ENCODE measurements at regions not wholly inside any gene's neighbourhood (a gene's known extent, or its start where the extent isn't known, plus 50 kb on each side); places are given as distances from the start of the nearest gene placed in this dataset.

GRCh38 chr2:8609357-8609811 is 72.5 kb upstream of the ID2 start (continued):
- TF ChIP-seq ESRRB (CRISPR knock-in tag; IDR thresholded peaks at IDR 0.05; ENCODE audit: borderline replicate concordance) (no peak), TBL1XR1 (IDR thresholded peaks at IDR 0.05; ENCODE audit: low read length in 2 of 2) (no peak), XRCC4 (IDR thresholded peaks at IDR 0.05; ENCODE audit: extremely low read depth, insufficient read depth, insufficient read length) (no peak), NR1H2 (CRISPR knock-in tag; IDR thresholded peaks at IDR 0.05) (no peak), RBM34 (IDR thresholded peaks at IDR 0.05; ENCODE audit: borderline replicate concordance, insufficient read depth, low read length) (no peak), ZNF57 (CRISPR knock-in tag; IDR thresholded peaks at IDR 0.05) (no peak), NONO (IDR thresholded peaks at IDR 0.05; ENCODE audit: low read depth in 2 of 2, low read length in 1 of 2) (no peak), POLR2A (conservative IDR thresholded peaks at IDR 0.05) (no peak), ATF4 (CRISPR knock-in tag; IDR thresholded peaks at IDR 0.05) (0 out of 2 replicates have a peak, but pooled peaks have one; percentile 17), MCM2 (IDR thresholded peaks at IDR 0.05; ENCODE audit: low read depth) (no peak), ZNF507 (tag; conservative IDR thresholded peaks at IDR 0.05) (no peak), ZNF77 (CRISPR knock-in tag; IDR thresholded peaks at IDR 0.05) (no peak), CTCFL (IDR thresholded peaks at IDR 0.05; ENCODE audit: borderline replicate concordance, insufficient read depth, low read depth, low read length, poor library complexity, severe bottlenecking) (no peak), STAT6 (CRISPR knock-in tag; IDR thresholded peaks at IDR 0.05) (no peak), TCF3 (CRISPR knock-in tag; IDR thresholded peaks at IDR 0.05) (peak; percentile 40), RBM25 (IDR thresholded peaks at IDR 0.05; ENCODE audit: low read depth, low read length, severe bottlenecking) (no peak), L3MBTL2 (IDR thresholded peaks at IDR 0.05) (peak; percentile 17; the same call in 1 of the 2 replicates), BACH1 (tag; IDR thresholded peaks at IDR 0.05) (no peak), TCF7L2 (IDR thresholded peaks at IDR 0.05; ENCODE audit: low read depth, low read length) (no peak), ZNF174 (CRISPR knock-in tag; IDR thresholded peaks at IDR 0.05) (no peak), TFE3 (CRISPR knock-in tag; IDR thresholded peaks at IDR 0.05) (peak; percentile 13; the same call in 1 of the 2 replicates), TEAD1 (CRISPR knock-in tag; IDR thresholded peaks at IDR 0.05) (peak in 1 of 2 experiments; percentile 78; a peak in 2 of 4 replicates)

Measured in K562 (cell line).